Left ventricle myocardium inferior (tissue), 1 donor: ENCODE measurements at regions not wholly inside any gene's neighbourhood (a gene's known extent, or its start where the extent isn't known, plus 50 kb on each side); places are given as distances from the start of the nearest gene placed in this dataset.

Experiments used
- DNase-seq: peaks from one replicate; pipeline ENCODE4 v3.0.0-alpha.2; 2020
- H3K27ac ChIP-seq: fragments of 200-600 bp; replicated peaks from 2 replicates; pipeline ENCODE4 v1.8.0; 2021
- H3K27me3 ChIP-seq: fragments of 200-600 bp; 2 replicates; pipeline ENCODE4 v1.8.0; 2021; ENCODE audit warnings: low read depth
- H3K36me3 ChIP-seq: fragments of 200-600 bp; 2 replicates; pipeline ENCODE4 v1.8.0; 2021
- H3K4me1 ChIP-seq: fragments of 200-600 bp; 2 replicates; pipeline ENCODE4 v1.8.0; 2021
- H3K4me3 ChIP-seq: fragments of 200-600 bp; 2 replicates; pipeline ENCODE4 v1.8.0; 2021; ENCODE audit warnings: mild to moderate bottlenecking, moderate library complexity
- H3K9me3 ChIP-seq: fragments of 200-600 bp; replicated peaks from 2 replicates; pipeline ENCODE4 v1.8.0; 2021
- intact Hi-C: fragments of 100-400 bp; cut with micrococcal nuclease; formaldehyde crosslinking; loops from one replicate; pipeline ENCODE4 v1.11.0; 2022
- TF ChIP-seq, protein P1 (sequence below): fragments of 200-600 bp; IDR thresholded peaks from 2 replicates; pipeline ENCODE4 v1.8.0; 2021; ENCODE audit warnings: antibody characterized with exemption, mild to moderate bottlenecking, borderline replicate concordance
- donor health status: DM: no; HTN: yes; CAD: no; lungs with severe emphysema.

DNA sequence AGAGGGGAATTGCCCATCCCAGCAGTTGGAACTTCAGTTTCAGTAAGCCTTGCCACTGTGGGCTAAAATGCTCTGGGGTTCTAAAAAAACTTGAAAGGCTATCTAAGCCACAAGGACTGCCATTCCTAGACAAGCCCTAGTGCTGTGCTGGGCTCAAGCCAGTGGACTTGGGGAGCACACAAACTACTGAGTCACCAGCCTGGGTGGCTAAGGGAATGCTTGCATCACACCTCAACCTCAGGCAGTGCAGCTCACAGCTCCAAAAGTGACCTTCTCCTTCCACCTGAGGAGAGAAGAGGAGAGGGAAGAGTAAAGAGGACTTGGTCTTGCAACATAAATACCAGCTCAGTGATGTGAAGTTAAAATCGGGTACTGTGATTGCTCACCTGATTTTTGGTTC lies 116.7 kb upstream of the GLRA2 start:
- intact Hi-C loops: no loop called here
- Histone ChIP-seq H3K36me3 (no peaks in the 10 kb centered on the region), H3K4me3 (no peak overlapping the region), H3K9me3 (no peaks in the 10 kb centered on the region), H3K27ac (no peak overlapping the region), H3K27me3 (no peaks in the 10 kb centered on the region), H3K4me1 (no peaks in the 10 kb centered on the region)
- TF ChIP-seq, protein P1, sequence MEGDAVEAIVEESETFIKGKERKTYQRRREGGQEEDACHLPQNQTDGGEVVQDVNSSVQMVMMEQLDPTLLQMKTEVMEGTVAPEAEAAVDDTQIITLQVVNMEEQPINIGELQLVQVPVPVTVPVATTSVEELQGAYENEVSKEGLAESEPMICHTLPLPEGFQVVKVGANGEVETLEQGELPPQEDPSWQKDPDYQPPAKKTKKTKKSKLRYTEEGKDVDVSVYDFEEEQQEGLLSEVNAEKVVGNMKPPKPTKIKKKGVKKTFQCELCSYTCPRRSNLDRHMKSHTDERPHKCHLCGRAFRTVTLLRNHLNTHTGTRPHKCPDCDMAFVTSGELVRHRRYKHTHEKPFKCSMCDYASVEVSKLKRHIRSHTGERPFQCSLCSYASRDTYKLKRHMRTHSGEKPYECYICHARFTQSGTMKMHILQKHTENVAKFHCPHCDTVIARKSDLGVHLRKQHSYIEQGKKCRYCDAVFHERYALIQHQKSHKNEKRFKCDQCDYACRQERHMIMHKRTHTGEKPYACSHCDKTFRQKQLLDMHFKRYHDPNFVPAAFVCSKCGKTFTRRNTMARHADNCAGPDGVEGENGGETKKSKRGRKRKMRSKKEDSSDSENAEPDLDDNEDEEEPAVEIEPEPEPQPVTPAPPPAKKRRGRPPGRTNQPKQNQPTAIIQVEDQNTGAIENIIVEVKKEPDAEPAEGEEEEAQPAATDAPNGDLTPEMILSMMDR: no peak
- no peak for DNase-seq

DNA sequence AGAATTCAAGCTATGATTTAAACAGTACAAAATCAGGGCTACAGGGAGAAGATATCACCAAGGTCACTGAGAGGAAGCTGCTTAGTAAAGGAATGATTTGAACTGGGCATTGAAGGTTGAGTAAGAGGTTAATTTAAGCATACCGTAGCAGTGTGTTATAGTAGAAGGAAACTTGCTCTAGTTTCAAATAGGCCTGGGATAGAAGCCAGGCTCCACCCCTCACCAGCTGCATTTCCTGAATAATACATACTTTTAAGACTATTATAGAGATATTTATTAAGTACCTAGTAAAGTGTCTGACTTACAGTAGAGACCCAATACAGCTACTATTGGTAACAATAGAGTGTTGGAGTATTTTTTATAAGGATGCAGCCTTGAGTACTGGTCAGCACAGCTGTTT lies 118.0 kb upstream of the GLRA2 start:
- H3K36me3 ChIP-seq: no peaks in the 10 kb centered on the region
- no peak for DNase-seq
- H3K4me3 ChIP-seq: no peak overlapping the region
- no peaks in the 10 kb centered on the region for H3K4me1 ChIP-seq
- TF ChIP-seq, protein P1: no peak
- no peaks in the 10 kb centered on the region for H3K9me3 ChIP-seq
- H3K27ac ChIP-seq: no peak overlapping the region
- intact Hi-C loops: no loop called here
- H3K27me3 ChIP-seq: no peaks in the 10 kb centered on the region

DNA sequence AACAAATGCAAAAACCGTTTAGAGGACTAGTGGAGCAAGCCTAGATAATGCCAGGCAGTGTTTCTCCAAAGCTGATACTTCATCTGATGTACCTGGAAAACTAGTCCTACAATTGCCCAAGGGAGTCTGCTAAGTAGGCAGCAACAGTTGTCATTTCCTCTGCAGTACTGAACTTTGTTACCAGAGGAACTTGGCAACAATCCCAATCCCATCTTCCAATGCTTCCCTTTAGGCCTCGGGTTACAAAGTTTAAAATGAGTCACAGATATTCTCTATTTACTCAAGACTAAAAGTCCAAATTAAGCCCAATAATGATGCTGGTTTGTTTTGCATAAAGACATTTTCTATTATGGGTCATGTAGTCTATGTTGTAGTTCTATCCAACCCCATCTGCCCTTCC lies 120.0 kb upstream of the GLRA2 start:
- Histone ChIP-seq H3K27me3 (no peaks in the 10 kb centered on the region), H3K4me3 (no peak overlapping the region), H3K36me3 (no peaks in the 10 kb centered on the region), H3K9me3 (no peaks in the 10 kb centered on the region), H3K4me1 (no peaks in the 10 kb centered on the region), H3K27ac (no peak overlapping the region)
- DNase-seq: no peak
- intact Hi-C loops: no loop called here
- TF ChIP-seq, protein P1: no peak

DNA sequence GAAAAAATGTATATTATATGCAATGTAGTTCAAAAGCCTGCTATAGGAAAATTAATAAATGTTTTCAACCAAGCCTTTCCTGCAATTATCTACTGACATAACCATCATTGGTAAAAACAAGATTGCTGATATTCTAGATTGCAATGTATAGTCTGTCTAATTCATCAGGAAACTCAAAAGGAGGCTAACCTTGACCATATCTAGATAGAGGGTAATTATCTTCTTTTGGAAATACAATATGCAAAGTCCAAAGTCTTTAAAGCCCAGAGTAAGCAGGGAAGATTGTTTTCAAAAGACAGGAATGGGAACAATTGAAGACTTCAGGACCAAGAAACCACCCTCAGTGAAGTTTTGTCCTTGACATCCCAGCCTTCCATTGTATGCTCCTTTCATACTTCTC lies 123.1 kb upstream of the GLRA2 start:
- Histone ChIP-seq H3K27me3 (no peaks in the 10 kb centered on the region), H3K27ac (no peak overlapping the region), H3K4me1 (no peaks in the 10 kb centered on the region), H3K4me3 (no peak overlapping the region), H3K9me3 (no peaks in the 10 kb centered on the region), H3K36me3 (no peaks in the 10 kb centered on the region)
- no peak for DNase-seq
- intact Hi-C loops: no loop called here
- TF ChIP-seq, protein P1: no peak

DNA sequence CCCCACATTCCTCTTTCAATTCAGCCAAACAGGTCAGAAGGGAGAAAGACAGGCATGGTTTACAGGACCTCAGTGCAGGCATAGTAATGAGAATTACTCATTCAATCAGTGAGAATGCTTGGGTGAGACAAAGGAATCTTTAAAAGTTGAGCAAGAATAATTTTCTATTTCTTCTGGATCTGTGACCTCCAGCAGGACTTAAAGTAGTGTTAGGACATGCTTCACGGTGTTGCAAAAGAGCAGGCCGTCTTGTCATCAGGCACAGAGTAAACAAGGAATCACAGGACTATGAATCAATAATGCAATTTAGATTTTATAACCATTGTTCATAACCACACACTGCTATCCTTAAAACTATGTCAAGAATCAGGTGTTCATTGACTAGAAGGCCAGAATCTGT lies 130.6 kb upstream of the GLRA2 start:
- TF ChIP-seq, protein P1: no peak
- Histone ChIP-seq H3K4me1 (no peaks in the 10 kb centered on the region), H3K9me3 (no peaks in the 10 kb centered on the region), H3K4me3 (no peak overlapping the region), H3K27ac (no peak overlapping the region), H3K36me3 (no peaks in the 10 kb centered on the region), H3K27me3 (no peaks in the 10 kb centered on the region)
- intact Hi-C loops: no loop called here
- DNase-seq: no peak

DNA sequence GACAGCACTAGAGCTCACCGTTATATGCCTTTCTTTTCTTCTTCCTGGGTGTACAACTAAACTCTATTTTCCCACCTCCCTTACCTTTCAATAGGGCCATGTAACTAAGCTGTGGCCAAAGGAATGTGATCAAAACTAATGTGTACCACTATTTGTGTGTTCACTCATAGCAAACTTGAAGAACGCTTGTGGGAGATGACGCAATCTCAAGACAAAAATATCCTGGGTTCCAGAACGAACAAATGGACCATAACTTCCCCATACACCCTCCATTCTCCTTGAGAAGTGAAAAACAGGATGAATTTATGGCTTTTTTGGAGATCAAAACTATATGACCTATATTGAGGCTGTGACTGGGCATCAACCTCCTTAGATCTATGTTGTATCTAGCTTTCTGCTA lies 139.7 kb upstream of the GLRA2 start:
- H3K27me3 ChIP-seq: no peaks in the 10 kb centered on the region
- DNase-seq: no peak
- H3K4me1 ChIP-seq: no peaks in the 10 kb centered on the region
- H3K36me3 ChIP-seq: no peaks in the 10 kb centered on the region
- no peaks in the 10 kb centered on the region for H3K9me3 ChIP-seq
- no peak overlapping the region for H3K27ac ChIP-seq
- intact Hi-C loops: no loop called here
- no peak overlapping the region for H3K4me3 ChIP-seq
- TF ChIP-seq, protein P1: no peak
